ENCODE measurements at regions not wholly inside any gene's neighbourhood (a gene's known extent, or its start where the extent isn't known, plus 50 kb on each side); places are given as distances from the start of the nearest gene placed in this dataset.

- TF ChIP-seq POLR2AphosphoS5 (IDR thresholded peaks at IDR 0.05; ENCODE audit: low read depth, low read length) (no peak), REST (IDR thresholded peaks at IDR 0.05; ENCODE audit: insufficient read depth in 1 of 2, low read depth in 2 of 2, low read length in 2 of 2) (no peak)
Observed at GRCh38 chr3:67215690-67216089, 217.6 kb downstream of the KBTBD8 start.
